Thyroid gland (tissue), 4 donors: ENCODE measurements at regions not wholly inside any gene's neighbourhood (a gene's known extent, or its start where the extent isn't known, plus 50 kb on each side); places are given as distances from the start of the nearest gene placed in this dataset.

ENCODE experiments used
- POLR2A ChIP-seq, 2 donors: fragments of 450-650 bp; IDR thresholded peaks; one replicate each; pipeline ENCODE4 v1.6.1; 2017; ENCODE audit warnings: antibody characterized with exemption in 2 of 2, mild to moderate bottlenecking in 2 of 2, moderate library complexity in 1 of 2
- TF ChIP-seq, protein P1 (sequence below), 6 experiments: fragments of 200-600 bp in 3 of 6; fragments of 450-650 bp in 3 of 6; sonication (generic) in 3 of 6; IDR thresholded peaks; one replicate each; pipeline ENCODE4 v1.5.1; 2016 to 2019; ENCODE audit warnings: antibody characterized with exemption in 6 of 6, mild to moderate bottlenecking in 2 of 6, inconsistent platforms in 1 of 6, moderate library complexity in 1 of 6

DNA sequence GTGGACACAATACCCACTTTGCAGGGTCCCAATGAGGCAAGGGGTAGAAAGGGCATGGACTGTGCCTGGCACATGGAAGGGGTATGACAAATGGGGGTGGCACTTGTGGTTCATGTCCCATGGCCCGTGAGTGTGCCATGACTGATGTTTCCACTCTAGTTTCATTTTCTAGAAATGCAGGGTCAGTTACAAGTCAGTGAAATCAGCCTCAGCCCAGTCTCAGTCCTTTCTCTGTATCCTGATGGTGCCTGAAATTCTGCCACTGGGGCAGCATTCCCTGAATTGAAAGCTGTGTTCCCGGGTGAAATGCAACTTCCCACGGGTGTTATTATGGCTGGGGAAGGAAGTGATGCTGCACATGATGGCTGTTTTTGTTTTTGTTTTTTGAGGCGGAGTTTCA lies 110.8 kb upstream of the ZBTB40 start:
- TF ChIP-seq, protein P1, sequence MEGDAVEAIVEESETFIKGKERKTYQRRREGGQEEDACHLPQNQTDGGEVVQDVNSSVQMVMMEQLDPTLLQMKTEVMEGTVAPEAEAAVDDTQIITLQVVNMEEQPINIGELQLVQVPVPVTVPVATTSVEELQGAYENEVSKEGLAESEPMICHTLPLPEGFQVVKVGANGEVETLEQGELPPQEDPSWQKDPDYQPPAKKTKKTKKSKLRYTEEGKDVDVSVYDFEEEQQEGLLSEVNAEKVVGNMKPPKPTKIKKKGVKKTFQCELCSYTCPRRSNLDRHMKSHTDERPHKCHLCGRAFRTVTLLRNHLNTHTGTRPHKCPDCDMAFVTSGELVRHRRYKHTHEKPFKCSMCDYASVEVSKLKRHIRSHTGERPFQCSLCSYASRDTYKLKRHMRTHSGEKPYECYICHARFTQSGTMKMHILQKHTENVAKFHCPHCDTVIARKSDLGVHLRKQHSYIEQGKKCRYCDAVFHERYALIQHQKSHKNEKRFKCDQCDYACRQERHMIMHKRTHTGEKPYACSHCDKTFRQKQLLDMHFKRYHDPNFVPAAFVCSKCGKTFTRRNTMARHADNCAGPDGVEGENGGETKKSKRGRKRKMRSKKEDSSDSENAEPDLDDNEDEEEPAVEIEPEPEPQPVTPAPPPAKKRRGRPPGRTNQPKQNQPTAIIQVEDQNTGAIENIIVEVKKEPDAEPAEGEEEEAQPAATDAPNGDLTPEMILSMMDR (IDR thresholded peaks at IDR 0.05): no peak
- no peak for TF ChIP-seq POLR2A (IDR thresholded peaks at IDR 0.05)
